ENCODE measurements at regions not wholly inside any gene's neighbourhood (a gene's known extent, or its start where the extent isn't known, plus 50 kb on each side); places are given as distances from the start of the nearest gene placed in this dataset.
"Not testable (repeated sequence)": the region's sequence is repeated elsewhere in the genome, so short reads cannot be mapped to it uniquely, and the experiment has no call there.

GRCh38 chr4:164350061-164350460 is 403.9 kb upstream of the SMIM31 start:
- no peak overlapping the region for H3K27ac ChIP-seq
- no peaks in the 10 kb centered on the region for H3K27me3 ChIP-seq
- no peak for TF ChIP-seq POLR2A (IDR thresholded peaks at IDR 0.05)
- TF ChIP-seq, protein P1, sequence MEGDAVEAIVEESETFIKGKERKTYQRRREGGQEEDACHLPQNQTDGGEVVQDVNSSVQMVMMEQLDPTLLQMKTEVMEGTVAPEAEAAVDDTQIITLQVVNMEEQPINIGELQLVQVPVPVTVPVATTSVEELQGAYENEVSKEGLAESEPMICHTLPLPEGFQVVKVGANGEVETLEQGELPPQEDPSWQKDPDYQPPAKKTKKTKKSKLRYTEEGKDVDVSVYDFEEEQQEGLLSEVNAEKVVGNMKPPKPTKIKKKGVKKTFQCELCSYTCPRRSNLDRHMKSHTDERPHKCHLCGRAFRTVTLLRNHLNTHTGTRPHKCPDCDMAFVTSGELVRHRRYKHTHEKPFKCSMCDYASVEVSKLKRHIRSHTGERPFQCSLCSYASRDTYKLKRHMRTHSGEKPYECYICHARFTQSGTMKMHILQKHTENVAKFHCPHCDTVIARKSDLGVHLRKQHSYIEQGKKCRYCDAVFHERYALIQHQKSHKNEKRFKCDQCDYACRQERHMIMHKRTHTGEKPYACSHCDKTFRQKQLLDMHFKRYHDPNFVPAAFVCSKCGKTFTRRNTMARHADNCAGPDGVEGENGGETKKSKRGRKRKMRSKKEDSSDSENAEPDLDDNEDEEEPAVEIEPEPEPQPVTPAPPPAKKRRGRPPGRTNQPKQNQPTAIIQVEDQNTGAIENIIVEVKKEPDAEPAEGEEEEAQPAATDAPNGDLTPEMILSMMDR (IDR thresholded peaks at IDR 0.05): no peak
- no peak for ATAC-seq
- H3K36me3 ChIP-seq (replicated peaks in 1 of 2; ENCODE audit: insufficient read depth in 1 of 2, low read depth in 2 of 2): no peaks in the 10 kb centered on the region
- H3K9me3 ChIP-seq: no peaks in the 10 kb centered on the region
- DNase-seq: no peak
- no peaks in the 10 kb centered on the region for H3K4me1 ChIP-seq
- H3K4me3 ChIP-seq: no peak overlapping the region
- intact Hi-C loops (cut with DNase I): no loop called here

DNA sequence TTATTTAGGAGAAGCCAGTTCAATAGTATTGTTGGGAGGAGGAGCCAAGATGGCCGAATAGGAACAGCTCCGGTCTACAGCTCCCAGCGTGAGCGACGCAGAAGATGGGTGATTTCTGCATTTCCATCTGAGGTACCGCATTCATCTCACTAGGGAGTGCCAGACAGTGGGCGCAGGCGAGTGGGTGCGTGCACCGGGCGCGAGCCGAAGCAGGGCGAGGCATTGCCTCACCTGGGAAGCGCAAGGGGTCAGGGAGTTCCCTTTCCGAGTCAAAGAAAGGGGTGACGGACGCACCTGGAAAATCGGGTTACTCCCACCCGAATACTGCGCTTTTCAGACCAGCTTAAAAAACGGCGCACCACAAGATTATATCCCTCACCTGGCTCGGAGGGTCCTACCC is 403.2 kb upstream of the SMIM31 start:
- ATAC-seq; intact Hi-C loops (cut with DNase I); H3K27me3 ChIP-seq; H3K4me1 ChIP-seq; DNase-seq; H3K4me3 ChIP-seq; H3K36me3 ChIP-seq (replicated peaks in 1 of 2; ENCODE audit: insufficient read depth in 1 of 2, low read depth in 2 of 2); H3K27ac ChIP-seq; H3K9me3 ChIP-seq: not testable (repeated sequence)
- 79 to 84% methylated on average over 5 to 24 of the region's 24 CpGs for WGBS, 2 donors

GRCh38 chr4:164357957-164358356 is 396.0 kb upstream of the SMIM31 start:
- Histone ChIP-seq H3K9me3 (no peaks in the 10 kb centered on the region), H3K27me3 (no peaks in the 10 kb centered on the region), H3K4me1 (no peaks in the 10 kb centered on the region), H3K36me3 (replicated peaks in 1 of 2; ENCODE audit: insufficient read depth in 1 of 2, low read depth in 2 of 2) (no peaks in the 10 kb centered on the region), H3K4me3 (no peak overlapping the region), H3K27ac (no peak overlapping the region)
- ATAC-seq (no peak), DNase-seq (no peak)
- TF ChIP-seq, protein P1 (IDR thresholded peaks at IDR 0.05): no peak
- TF ChIP-seq POLR2A (IDR thresholded peaks at IDR 0.05): no peak
- 24 to 33% methylated on average over 2 of the region's 2 CpGs for WGBS, 2 donors
- intact Hi-C loops (cut with DNase I): no loop called here

- 42 to 80% methylated on average over 1 of the region's 1 CpG for WGBS, 2 donors
- no peaks in the 10 kb centered on the region for H3K9me3 ChIP-seq
These were observed 395.5 kb upstream of the SMIM31 start for GRCh38 chr4:164358400-164358799.

DNA sequence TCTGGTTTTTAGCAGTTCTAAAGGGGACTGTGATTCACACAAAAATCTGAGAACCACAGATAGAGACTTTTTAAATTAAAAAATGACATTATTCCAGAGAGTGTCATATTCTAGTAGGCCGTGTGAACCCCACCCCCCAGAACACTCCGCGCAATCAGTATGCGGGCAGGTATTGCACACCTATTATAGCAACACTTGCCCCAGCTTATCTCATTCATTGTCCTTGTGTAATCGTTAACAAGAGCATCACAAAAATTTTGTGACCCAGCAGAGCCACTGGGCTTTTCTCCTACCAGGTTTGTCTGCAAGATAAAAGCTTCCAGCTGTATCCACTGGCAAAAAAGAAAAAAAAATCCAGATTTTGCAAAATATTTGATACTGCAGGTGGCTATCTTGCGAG is 394.1 kb upstream of the SMIM31 start:
- H3K27ac ChIP-seq: no peak overlapping the region
- DNase-seq (no peak), ATAC-seq (no peak)
- TF ChIP-seq, protein P1 (IDR thresholded peaks at IDR 0.05): no peak
- TF ChIP-seq POLR2A (IDR thresholded peaks at IDR 0.05): no peak
- intact Hi-C loops (cut with DNase I): no loop called here
- no peaks in the 10 kb centered on the region for H3K4me1 ChIP-seq
- WGBS, 2 donors: 44 to 56% methylated on average over 6 of the region's 6 CpGs
- no peaks in the 10 kb centered on the region for H3K36me3 ChIP-seq (replicated peaks in 1 of 2; ENCODE audit: insufficient read depth in 1 of 2, low read depth in 2 of 2)
- H3K9me3 ChIP-seq: no peaks in the 10 kb centered on the region
- no peaks in the 10 kb centered on the region for H3K27me3 ChIP-seq
- no peak overlapping the region for H3K4me3 ChIP-seq

More at GRCh38 chr4:164358400-164358799, 395.5 kb upstream of the SMIM31 start:
- DNase-seq (no peak), ATAC-seq (no peak)
- Histone ChIP-seq H3K27ac (no peak overlapping the region), H3K4me1 (no peaks in the 10 kb centered on the region), H3K4me3 (no peak overlapping the region), H3K27me3 (no peaks in the 10 kb centered on the region), H3K36me3 (replicated peaks in 1 of 2; ENCODE audit: insufficient read depth in 1 of 2, low read depth in 2 of 2) (no peaks in the 10 kb centered on the region)
- intact Hi-C loops (cut with DNase I): no loop called here
- TF ChIP-seq, protein P1 (IDR thresholded peaks at IDR 0.05): no peak
- no peak for TF ChIP-seq POLR2A (IDR thresholded peaks at IDR 0.05)

Measured in body of pancreas (tissue), 4 donors.